Daoy (cell line): ENCODE measurements at regions not wholly inside any gene's neighbourhood (a gene's known extent, or its start where the extent isn't known, plus 50 kb on each side); places are given as distances from the start of the nearest gene placed in this dataset.

Source experiments
- DNase-seq: peaks from one replicate; pipeline ENCODE4 v3.0.0-alpha.2; 2015; ENCODE audit warnings: low read depth

DNA sequence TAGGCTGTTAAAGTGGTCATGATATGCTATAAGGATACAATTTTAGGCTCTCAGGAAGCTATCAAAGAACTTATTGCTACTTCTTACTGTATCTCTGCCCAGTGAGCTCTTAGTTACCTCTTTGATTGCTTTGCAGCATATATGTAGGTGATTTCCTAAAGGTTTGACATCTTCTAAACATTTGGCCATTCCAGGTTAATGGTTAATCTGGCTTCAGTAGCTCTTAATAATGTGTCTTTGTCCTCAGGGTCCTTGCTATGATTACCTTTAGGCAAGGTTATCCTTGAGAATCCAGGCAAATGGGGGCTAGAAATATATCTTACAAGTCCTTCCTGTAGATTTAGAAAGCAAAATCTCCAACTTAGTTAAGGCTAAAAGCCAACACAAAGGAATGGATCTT lies 575.4 kb downstream of the TFAP2B start:
- DNase-seq: no peak

GRCh38 chr6:51396583-51396982 lies 577.9 kb downstream of the TFAP2B start:
- DNase-seq: no peak

- DNase-seq: peak; percentile 41
Observed at GRCh38 chr6:51398064-51398705, 579.5 kb downstream of the TFAP2B start.

DNA sequence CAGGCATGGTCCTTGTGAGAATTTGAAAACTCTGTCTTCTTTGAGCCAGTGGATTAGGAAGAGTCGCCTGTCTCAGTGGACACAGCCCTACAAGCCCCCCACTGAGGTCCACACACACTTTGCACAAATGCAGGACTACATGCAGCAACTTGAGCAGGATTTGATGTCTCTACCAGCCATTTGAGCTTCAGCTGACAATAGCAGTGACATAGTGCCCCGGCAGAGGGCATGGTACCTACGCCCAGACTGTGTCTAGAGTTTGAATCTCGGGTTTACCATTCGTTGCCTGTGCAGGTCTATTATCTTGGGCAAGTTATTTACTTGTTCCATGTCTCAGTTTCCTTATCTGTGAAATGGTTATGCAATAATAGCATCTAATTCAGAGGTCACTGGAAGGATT lies 580.1 kb downstream of the TFAP2B start:
- no peak for DNase-seq

DNA sequence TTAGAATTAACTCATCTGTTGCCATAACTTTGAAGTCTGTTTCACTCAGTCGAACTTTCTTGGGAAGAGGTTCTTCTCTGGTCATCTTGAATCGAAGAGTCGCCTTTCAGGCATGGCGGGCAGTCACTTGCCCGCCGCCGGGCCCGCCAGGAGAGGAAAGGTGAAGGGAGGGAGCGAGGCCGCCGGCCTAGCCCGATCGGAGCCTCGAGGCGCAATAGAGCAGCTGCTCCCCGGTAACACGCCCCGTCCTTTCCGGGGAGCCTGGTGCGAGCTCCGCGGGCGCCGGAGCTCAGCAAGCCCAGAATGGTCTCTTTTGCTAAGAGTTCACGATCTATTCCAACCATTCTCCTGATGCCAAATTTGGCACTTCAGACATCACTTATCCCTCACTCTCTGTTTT lies 591.8 kb downstream of the TFAP2B start:
- no peak for DNase-seq

GRCh38 chr6:51411496-51412125 lies 592.9 kb downstream of the TFAP2B start:
- DNase-seq: no peak

DNA sequence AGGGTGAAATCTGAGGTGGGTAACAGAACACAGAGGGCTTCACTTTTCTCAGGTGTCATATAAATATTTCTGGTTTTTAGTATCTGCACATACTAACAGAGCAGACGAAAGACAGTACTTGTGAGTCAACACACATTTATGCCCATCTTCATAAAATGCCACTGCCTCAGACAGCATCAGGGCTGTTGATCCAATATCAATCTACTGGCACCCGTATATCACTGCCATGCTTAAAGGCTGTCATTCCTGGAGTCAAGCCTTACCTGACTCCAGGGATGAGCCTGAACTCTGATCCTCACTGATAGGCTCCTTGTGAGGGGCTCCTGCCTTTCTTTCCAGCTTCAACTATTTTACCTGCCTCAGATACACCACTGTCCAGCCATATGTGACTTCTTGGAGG lies 595.7 kb downstream of the TFAP2B start:
- DNase-seq: no peak

DNA sequence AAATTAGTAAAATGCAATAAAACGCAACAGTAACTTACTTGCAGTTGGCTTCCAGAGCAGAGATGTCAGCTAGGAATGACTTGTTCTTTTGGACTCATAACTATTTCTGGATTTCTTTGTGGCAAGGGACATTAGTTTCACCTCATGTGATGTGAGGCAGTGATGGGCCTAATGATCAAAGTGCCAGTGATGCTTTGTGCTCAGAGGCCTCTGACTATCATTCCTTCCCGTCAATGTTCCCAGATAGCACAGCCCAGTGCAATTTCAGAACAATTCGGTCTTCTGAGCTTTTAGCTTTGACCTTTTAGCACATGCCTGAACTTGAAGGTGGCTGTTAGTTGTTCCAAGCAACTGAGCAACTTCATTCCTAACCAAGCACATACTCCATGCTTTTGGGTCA lies 596.8 kb downstream of the TFAP2B start:
- DNase-seq: no peak

- no peak for DNase-seq
Observed at GRCh38 chr6:51429017-51429712, 610.5 kb downstream of the TFAP2B start.

GRCh38 chr6:51430589-51430988 lies 611.9 kb downstream of the TFAP2B start:
- DNase-seq: no peak

DNA sequence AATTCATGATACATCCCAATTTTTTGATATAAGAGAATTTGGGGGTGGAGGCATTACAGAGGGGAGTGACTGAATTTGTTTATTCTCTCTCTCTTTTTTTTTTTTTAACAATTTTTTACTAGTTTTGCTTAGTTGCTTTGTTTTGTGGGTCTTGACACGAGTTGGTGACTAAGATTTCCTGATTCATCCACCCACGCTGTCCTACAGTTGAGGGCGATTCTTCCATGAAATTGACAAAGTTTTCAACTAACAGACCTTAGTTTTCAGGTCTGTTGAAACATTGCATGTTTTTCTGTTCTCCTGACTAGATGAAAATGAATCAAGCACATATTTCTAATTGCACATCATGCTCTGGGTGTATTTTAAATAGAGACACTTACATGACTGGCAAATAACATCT lies 613.8 kb downstream of the TFAP2B start:
- no peak for DNase-seq

DNA sequence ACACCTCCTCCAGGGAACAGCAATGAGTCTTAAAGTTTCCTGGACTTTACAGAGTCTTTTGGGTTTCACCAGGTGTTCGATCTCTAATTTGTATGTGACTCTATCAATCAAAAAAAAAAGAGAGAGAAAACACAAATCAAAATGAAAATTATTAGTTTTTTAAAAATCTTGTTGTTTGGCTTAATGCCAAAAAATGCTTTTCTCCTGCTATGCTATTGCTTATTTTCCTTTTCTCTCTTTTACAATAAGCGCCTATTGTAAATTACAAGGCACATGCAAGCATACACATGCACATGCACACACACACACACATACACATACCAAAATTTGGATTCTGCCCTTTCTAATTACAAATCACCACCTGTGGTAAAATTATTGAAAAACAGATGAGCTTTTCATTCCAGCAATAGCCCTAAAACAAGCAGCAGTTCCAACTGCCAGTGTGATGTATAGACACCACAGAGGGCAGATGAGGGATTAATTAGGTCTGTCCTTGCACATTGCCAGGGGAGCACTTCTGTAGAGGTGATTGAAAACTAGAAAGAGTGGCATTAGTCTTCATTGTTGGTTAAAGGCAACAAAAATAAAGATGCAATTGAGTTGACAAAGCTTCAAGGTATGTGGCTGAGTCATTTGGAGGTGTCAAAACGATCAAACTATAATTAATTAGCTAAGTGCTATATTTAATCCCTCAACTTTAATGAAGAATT lies 631.7 kb downstream of the TFAP2B start:
- no peak for DNase-seq

GRCh38 chr6:51450958-51451357 lies 632.3 kb downstream of the TFAP2B start:
- DNase-seq: no peak

- no peak for DNase-seq
Observed at GRCh38 chr6:51456282-51456681, 631.1 kb downstream of the PKHD1 start.

GRCh38 chr6:51459958-51460357 lies 627.5 kb downstream of the PKHD1 start:
- no peak for DNase-seq

DNA sequence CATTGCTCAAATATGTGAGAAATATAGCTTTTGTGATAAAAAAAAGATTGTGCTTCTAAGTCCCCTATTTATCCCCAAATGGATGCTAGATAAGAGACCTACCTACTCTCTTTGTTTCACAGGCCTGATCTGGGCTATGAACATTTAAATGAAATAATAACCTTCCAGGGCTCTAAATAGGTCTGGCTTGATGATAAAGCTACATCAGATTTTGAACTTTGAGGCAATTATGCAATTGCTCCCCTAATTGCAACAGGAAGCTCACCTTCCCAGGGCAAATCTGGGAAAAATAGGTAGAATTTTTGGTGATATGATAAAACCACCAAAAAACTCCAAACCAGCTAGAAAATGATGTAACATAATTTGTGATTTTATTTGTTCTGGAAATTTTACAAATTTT lies 624.5 kb downstream of the PKHD1 start:
- no peak for DNase-seq

DNA sequence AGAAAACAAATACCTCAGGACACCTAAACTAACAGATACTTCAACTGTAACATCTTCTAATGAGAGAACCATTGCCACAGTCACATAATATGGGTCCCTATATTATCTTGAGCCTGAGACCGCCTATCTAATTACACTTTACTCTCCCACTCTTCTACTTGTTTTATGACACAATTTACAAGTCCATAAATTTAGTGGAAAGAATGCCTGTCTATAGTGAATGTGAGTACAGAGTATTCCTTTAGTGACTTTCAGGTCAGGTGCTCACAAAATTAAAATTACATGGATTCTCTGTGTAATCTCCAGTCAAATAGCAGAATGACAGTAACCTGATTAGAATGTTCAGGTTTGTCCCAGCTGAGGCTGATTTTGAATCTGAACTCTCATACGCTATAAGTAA lies 624.1 kb downstream of the PKHD1 start:
- DNase-seq: no peak

DNA sequence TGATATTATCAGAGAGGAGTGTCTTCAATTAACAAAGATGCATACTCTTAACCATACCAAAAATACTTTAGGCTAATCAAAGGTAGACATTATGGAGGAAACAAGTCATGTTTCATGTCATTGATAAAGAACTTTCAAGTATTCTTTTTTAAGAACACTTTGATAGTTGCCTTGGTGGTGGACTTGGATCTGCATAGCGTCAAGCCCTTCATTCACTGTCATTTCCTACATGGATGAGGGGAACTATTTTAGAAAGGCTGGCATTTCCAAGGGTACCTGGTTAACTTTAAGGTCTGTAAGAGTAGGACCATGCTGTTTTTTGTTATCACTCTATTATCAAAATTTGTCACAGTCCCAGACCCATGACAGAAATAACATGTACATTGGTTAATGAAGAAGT lies 622.5 kb downstream of the PKHD1 start:
- no peak for DNase-seq

DNA sequence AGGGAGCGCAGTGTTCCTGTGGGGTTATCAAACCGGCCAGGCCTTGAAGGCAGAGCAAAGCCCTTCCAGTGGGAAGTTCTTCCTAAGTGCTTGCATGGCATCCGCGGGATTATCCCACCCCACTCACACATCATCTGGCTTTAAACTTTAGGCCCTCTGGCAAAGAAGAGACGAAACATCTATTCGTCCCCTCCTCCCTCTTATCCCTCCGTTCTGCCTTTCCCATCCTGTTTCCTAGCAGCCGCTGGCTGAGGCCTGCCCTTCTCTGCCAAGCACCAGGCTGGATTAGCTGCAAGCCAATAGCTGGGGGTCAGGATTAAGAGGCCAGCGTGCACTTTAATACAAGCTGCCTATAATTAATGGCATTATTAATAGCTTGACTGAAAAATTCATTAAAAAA lies 621.0 kb downstream of the PKHD1 start:
- DNase-seq: no peak

GRCh38 chr6:51467231-51467952 lies 620.0 kb downstream of the PKHD1 start:
- no peak for DNase-seq

- no peak for DNase-seq
Observed at GRCh38 chr6:51468704-51469103, 618.7 kb downstream of the PKHD1 start.
